Pons (tissue), 1 donor: ENCODE measurements at regions not wholly inside any gene's neighbourhood (a gene's known extent, or its start where the extent isn't known, plus 50 kb on each side); places are given as distances from the start of the nearest gene placed in this dataset.

ENCODE experiments used
- DNase-seq: peaks from one replicate; pipeline ENCODE4 v3.0.0-alpha.2; 2016; ENCODE audit warnings: low spot score

- no peak for DNase-seq
Measured at GRCh38 chr13:109883181-109884180, 97.1 kb upstream of the IRS2 start.

- DNase-seq: no peak
Measured at GRCh38 chr13:109881961-109882558, 95.7 kb upstream of the IRS2 start.

GRCh38 chr13:109881347-109881725 lies 95.0 kb upstream of the IRS2 start:
- no peak for DNase-seq

- no peak for DNase-seq
Measured at GRCh38 chr13:109880371-109881346, 94.3 kb upstream of the IRS2 start.

- no peak for DNase-seq
Measured at GRCh38 chr13:109879338-109879737, 93.0 kb upstream of the IRS2 start.

GRCh38 chr13:109877809-109878208 lies 91.4 kb upstream of the IRS2 start:
- DNase-seq: no peak

- no peak for DNase-seq
Measured at GRCh38 chr13:109875746-109876145, 89.4 kb upstream of the IRS2 start.

- DNase-seq: peak; percentile 3
Measured at GRCh38 chr13:109874484-109875454, 88.4 kb upstream of the IRS2 start.

- no peak for DNase-seq
Measured at GRCh38 chr13:109873351-109874123, 87.2 kb upstream of the IRS2 start.

- DNase-seq: no peak
Measured at GRCh38 chr13:109872864-109873263, 86.5 kb upstream of the IRS2 start.

GRCh38 chr13:109870696-109871370 lies 84.5 kb upstream of the IRS2 start:
- DNase-seq: no peak

- DNase-seq: no peak
Measured at GRCh38 chr13:109870274-109870673, 83.9 kb upstream of the IRS2 start.

- peak; percentile 24 for DNase-seq
Measured at GRCh38 chr13:109869312-109870237, 83.2 kb upstream of the IRS2 start.

GRCh38 chr13:109868578-109869311 lies 82.4 kb upstream of the IRS2 start:
- DNase-seq: no peak

- no peak for DNase-seq
Measured at GRCh38 chr13:109867766-109868165, 81.4 kb upstream of the IRS2 start.

GRCh38 chr13:109862627-109863026 lies 76.2 kb upstream of the IRS2 start:
- no peak for DNase-seq

GRCh38 chr13:109859898-109860297 lies 73.5 kb upstream of the IRS2 start:
- DNase-seq: no peak
